OCI-LY3 (cell line): ENCODE measurements at regions not wholly inside any gene's neighbourhood (a gene's known extent, or its start where the extent isn't known, plus 50 kb on each side); places are given as distances from the start of the nearest gene placed in this dataset.

Source experiments
- EZH2phosphoT487 ChIP-seq: fragments of 200-600 bp; shearing (Covaris generic); IDR thresholded peaks from 2 replicates; pipeline ENCODE4 v1.6.1; 2018; ENCODE audit warnings: antibody characterized with exemption, mixed run types, low read depth
- TF ChIP-seq, protein P1 (sequence below): fragments of 200-600, 300-600 bp; sonication (generic); IDR thresholded peaks from 2 replicates; pipeline ENCODE4 v1.5.1; 2014; ENCODE audit warnings: antibody characterized with exemption, low read length, low read depth

GRCh38 chrY:6782334-6782733, 128.2 kb upstream of the TBL1Y start:
- TF ChIP-seq, protein P1, sequence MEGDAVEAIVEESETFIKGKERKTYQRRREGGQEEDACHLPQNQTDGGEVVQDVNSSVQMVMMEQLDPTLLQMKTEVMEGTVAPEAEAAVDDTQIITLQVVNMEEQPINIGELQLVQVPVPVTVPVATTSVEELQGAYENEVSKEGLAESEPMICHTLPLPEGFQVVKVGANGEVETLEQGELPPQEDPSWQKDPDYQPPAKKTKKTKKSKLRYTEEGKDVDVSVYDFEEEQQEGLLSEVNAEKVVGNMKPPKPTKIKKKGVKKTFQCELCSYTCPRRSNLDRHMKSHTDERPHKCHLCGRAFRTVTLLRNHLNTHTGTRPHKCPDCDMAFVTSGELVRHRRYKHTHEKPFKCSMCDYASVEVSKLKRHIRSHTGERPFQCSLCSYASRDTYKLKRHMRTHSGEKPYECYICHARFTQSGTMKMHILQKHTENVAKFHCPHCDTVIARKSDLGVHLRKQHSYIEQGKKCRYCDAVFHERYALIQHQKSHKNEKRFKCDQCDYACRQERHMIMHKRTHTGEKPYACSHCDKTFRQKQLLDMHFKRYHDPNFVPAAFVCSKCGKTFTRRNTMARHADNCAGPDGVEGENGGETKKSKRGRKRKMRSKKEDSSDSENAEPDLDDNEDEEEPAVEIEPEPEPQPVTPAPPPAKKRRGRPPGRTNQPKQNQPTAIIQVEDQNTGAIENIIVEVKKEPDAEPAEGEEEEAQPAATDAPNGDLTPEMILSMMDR = no peak
- no peak for TF ChIP-seq EZH2phosphoT487
